ENCODE measurements at regions not wholly inside any gene's neighbourhood (a gene's known extent, or its start where the extent isn't known, plus 50 kb on each side); places are given as distances from the start of the nearest gene placed in this dataset.

GRCh38 chr13:112152846-112153245, 85.9 kb downstream of the SOX1 start:
- TF ChIP-seq POLR2A (IDR thresholded peaks at IDR 0.05) (no peak), EP300 (IDR thresholded peaks at IDR 0.05) (no peak), CTCF (IDR thresholded peaks at IDR 0.05) (no peak)
